H1 (cell line): ENCODE measurements at regions not wholly inside any gene's neighbourhood (a gene's known extent, or its start where the extent isn't known, plus 50 kb on each side); places are given as distances from the start of the nearest gene placed in this dataset.

Source experiments
- BACH1 ChIP-seq: IDR thresholded peaks from 2 replicates; pipeline ENCODE4 v1.6.1; 2012; ENCODE audit warnings: low read length, improper control_type of control experiment
- GTF2F1 ChIP-seq: IDR thresholded peaks from 2 replicates; pipeline ENCODE4 v1.6.1; 2012; ENCODE audit warnings: low read depth, low read length, improper control_type of control experiment, borderline replicate concordance
- POU5F1 ChIP-seq: IDR thresholded peaks from 2 replicates; pipeline ENCODE4 v1.6.1; 2011; ENCODE audit warnings: low read depth, mild to moderate bottlenecking, low read length, moderate library complexity
- RXRA ChIP-seq: IDR thresholded peaks from 2 replicates; pipeline ENCODE4 v1.6.1; 2011; ENCODE audit warnings: low read depth, mild to moderate bottlenecking, low read length, moderate library complexity; ENCODE audit not compliant: insufficient read depth
- SAP30 ChIP-seq: fragments of 300-600 bp; sonication (generic); IDR thresholded peaks from 2 replicates; pipeline ENCODE4 v1.7.1; 2012; ENCODE audit warnings: low read length, moderate library complexity, mild to moderate bottlenecking, inconsistent platforms; ENCODE audit not compliant: insufficient read depth, insufficient replicate concordance
- SP1 ChIP-seq: IDR thresholded peaks from 2 replicates; pipeline ENCODE4 v1.6.1; 2011; ENCODE audit warnings: low read depth, low read length

- TF ChIP-seq SAP30 (no peak), SP1 (no peak), POU5F1 (no peak), GTF2F1 (no peak), BACH1 (no peak), RXRA (no peak)
These were observed 59.4 kb upstream of the CD83 start (continued) for GRCh38 chr6:14058029-14058695.
